Astrocyte of the cerebellum (primary cell): ENCODE measurements at regions not wholly inside any gene's neighbourhood (a gene's known extent, or its start where the extent isn't known, plus 50 kb on each side); places are given as distances from the start of the nearest gene placed in this dataset.

Experiments used
- DNase-seq: peaks from one replicate; pipeline ENCODE4 v3.0.0-alpha.2; 2011; ENCODE audit warnings: low read depth
- H3K4me3 ChIP-seq: 2 replicates; pipeline ENCODE4 v1.5.1; 2011; ENCODE audit warnings: mild to moderate bottlenecking, low read depth, low read length, moderate library complexity
- in situ Hi-C: cut with HindIII; loops from 2 replicates; pipeline ENCODE4 v1.10.0; 2017; ENCODE audit warnings: low sequenced_read_pairs
- TF ChIP-seq, protein P1 (sequence below): IDR thresholded peaks from 2 replicates; pipeline ENCODE4 v1.5.1; 2012; ENCODE audit warnings: low read length, low read depth, moderate library complexity, mild to moderate bottlenecking; ENCODE audit errors: missing control alignments

DNA sequence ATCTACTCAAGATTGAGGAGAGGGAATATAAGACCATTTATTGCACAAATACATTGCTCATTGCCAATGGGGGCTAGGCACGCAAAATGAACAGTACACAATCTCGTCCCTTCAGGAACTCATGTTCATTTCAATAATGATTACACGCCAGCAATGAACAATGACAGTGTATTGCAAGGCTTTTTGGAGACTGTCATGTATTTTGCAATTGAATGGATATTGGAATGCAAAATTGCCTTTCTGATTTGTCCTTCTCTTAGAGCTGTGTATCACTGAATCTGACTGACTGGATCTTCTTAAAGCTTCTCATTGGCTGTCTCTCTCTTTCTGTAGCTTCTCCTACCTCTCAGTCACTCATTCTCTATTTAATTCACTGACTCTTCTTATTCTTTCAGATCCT, 400.2 kb upstream of the DCN start:
- no peak overlapping the region for H3K4me3 ChIP-seq
- TF ChIP-seq, protein P1, sequence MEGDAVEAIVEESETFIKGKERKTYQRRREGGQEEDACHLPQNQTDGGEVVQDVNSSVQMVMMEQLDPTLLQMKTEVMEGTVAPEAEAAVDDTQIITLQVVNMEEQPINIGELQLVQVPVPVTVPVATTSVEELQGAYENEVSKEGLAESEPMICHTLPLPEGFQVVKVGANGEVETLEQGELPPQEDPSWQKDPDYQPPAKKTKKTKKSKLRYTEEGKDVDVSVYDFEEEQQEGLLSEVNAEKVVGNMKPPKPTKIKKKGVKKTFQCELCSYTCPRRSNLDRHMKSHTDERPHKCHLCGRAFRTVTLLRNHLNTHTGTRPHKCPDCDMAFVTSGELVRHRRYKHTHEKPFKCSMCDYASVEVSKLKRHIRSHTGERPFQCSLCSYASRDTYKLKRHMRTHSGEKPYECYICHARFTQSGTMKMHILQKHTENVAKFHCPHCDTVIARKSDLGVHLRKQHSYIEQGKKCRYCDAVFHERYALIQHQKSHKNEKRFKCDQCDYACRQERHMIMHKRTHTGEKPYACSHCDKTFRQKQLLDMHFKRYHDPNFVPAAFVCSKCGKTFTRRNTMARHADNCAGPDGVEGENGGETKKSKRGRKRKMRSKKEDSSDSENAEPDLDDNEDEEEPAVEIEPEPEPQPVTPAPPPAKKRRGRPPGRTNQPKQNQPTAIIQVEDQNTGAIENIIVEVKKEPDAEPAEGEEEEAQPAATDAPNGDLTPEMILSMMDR, result no peak
- in situ Hi-C loops, result no loop called here
- DNase-seq, result no peak

GRCh38 chr12:91579516-91580263, 397.1 kb upstream of the DCN start:
- in situ Hi-C loops, result no loop called here
- no peak for DNase-seq
- TF ChIP-seq, protein P1, result no peak
- H3K4me3 ChIP-seq, result no peak overlapping the region

- DNase-seq, result no peak
- TF ChIP-seq, protein P1, result peak; percentile 27
- H3K4me3 ChIP-seq, result no peak overlapping the region
- in situ Hi-C loops, result no loop called here
These were observed 395.2 kb upstream of the DCN start for GRCh38 chr12:91577586-91578539.

GRCh38 chr12:91576432-91576831, 393.8 kb upstream of the DCN start:
- in situ Hi-C loops, result no loop called here
- H3K4me3 ChIP-seq, result no peak overlapping the region
- TF ChIP-seq, protein P1, result no peak
- no peak for DNase-seq

DNA sequence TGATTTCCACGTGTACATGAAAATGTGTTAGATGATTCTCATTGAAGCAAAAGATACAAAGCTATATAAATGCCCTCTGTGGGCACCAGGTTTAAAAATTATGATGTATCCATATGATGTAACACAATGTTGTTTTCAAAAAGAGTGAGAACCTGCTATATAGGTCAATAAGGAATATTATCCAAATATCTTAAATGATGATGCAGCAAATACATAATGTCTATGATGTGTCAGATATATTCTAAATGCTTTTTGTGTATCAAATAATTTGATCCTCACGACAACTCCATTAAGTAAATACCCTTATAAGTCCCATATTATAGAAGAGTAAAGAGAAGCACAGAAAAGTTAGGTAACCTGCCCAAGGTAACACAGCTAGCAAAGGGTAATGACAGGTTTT, 393.0 kb upstream of the DCN start:
- no peak for DNase-seq
- in situ Hi-C loops, result no loop called here
- H3K4me3 ChIP-seq, result no peak overlapping the region
- TF ChIP-seq, protein P1, result no peak

DNA sequence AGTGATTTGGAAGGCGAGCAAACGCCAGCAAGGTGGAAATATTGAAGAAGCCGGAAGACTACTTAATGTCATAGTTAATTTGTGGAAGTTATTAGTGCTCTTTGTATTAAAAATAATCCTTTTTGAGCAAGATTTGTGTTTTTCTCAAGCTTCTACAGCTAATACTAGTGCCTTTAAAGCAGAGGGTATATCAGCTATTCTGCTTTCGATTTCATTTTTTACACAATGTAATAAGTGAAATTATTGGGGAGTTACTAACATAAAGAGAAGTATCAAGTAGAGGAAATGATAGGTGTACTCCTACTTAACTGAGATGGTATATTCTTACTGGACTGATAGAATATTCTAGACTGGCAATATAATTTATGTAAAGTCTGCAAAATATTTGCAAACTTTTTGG, 392.4 kb upstream of the DCN start:
- TF ChIP-seq, protein P1, result no peak
- DNase-seq, result no peak
- in situ Hi-C loops, result no loop called here
- H3K4me3 ChIP-seq, result no peak overlapping the region
